H7 (cell line): ENCODE measurements at regions not wholly inside any gene's neighbourhood (a gene's known extent, or its start where the extent isn't known, plus 50 kb on each side); places are given as distances from the start of the nearest gene placed in this dataset.

Experiments used
- DNase-seq: peaks from one replicate; pipeline ENCODE4 v3.0.0; 2012
- H3K27me3 ChIP-seq: 2 replicates; pipeline ENCODE4 v1.6.0; 2011; ENCODE audit warnings: mild to moderate bottlenecking, low read length; ENCODE audit not compliant: control insufficient read depth, insufficient read depth
- H3K36me3 ChIP-seq: replicated peaks from 2 replicates; pipeline ENCODE4 v1.5.1; 2011; ENCODE audit warnings: low read length; ENCODE audit not compliant: control insufficient read depth, insufficient read depth
- H3K4me3 ChIP-seq: 2 replicates; pipeline ENCODE4 v1.5.1; 2011; ENCODE audit warnings: low read depth, mild to moderate bottlenecking, control low read depth, low read length, moderate library complexity; ENCODE audit not compliant: insufficient read depth

DNA sequence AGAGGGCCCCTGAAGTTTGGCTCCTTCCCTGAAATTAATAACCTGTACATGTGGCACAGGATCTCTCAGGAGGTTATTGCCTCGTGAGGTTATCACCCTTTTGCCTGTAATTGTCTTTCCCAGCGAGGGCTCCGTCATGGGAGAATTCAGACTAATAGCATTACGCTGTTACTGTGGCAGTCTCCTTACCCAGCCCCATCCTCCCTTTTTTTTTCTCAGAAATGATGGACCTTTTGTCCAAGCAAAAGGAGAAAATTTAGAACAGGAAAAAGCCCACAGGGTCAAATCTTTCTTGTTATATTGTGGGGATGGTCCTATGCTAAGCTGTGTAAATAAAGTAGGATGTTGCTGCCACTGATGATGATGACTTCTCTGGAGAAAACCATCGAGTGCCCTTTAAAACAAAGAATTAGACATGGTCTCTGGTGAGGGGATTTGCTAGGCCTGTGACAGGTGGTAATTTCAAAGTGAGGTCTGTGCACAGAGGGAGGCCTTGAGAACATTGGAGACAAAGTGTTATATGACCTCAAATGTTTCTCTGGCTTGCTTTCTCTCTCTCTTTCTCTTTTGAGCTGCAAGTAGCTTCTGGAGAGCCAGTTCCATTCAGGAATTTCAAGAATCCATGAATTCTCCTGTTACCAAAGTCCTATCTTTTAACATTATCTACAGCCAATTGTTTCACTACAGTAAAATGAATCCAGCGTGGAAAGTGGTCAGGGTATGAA is 357.2 kb downstream of the BMP4 start:
- Histone ChIP-seq H3K36me3 (no peaks in the 10 kb centered on the region), H3K27me3 (no peaks in the 10 kb centered on the region)

DNA sequence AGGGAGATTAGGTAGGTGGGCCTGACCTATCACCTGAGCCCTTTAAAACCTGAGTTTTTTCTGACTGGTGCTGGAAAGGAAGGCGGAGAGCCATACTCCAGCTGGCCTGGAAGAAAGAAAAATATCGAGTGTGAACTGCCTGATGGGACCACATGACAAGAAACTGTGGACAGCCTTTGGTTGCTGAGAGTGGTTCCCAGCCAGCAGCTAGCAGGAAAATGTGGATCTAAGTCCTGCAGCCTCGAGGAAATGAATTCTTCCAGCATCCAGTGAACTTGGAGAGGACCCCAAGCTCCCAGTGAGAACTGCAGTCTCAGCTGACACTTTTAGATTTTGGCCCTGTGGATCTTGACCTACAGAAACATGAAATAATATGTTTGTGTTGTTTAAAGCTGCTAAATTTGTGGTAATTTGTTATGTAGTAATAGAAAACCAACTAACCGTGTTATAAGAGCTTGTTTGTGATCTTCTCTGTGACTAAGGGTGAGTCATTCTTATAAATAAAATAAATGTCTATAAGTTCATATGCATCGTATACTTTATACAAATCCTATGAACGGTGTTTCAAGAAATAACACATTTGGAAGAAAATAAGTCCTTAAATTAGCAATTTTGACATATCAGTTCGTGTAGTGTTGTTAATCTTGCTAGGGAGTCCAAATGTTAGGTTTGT is 359.6 kb downstream of the BMP4 start:
- Histone ChIP-seq H3K4me3 (no peak overlapping the region), H3K36me3 (no peaks in the 10 kb centered on the region), H3K27me3 (no peaks in the 10 kb centered on the region)
- DNase-seq = no peak

More for the DNA sequence above, 357.2 kb downstream of the BMP4 start:
- no peak for DNase-seq
- H3K4me3 ChIP-seq = no peak overlapping the region

GRCh38 chr14:53591816-53592215 is 364.8 kb downstream of the BMP4 start:
- no peak for DNase-seq
- no peak overlapping the region for H3K4me3 ChIP-seq
- no peaks in the 10 kb centered on the region for H3K36me3 ChIP-seq
- no peaks in the 10 kb centered on the region for H3K27me3 ChIP-seq

DNA sequence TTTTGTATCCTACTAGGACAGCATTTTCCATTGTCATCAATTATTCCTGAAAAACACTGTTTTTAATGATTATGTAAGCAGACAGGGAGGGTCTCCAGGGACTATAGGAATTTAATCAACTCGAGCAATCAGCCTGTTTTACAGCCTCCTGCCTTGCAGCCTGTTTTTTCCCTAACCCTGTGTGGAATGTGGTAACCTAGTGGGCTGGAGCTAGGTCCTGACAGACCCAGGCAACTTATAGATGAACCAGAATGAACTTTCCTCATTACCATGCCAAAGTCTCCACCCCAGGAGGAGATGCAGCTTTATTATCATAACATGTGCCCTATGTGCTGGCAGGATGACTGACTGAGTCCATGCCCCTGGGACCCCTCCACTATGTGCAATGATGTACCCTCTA is 375.1 kb downstream of the BMP4 start:
- DNase-seq = peak; percentile 13
- no peaks in the 10 kb centered on the region for H3K36me3 ChIP-seq
- H3K4me3 ChIP-seq = no peak overlapping the region
- no peaks in the 10 kb centered on the region for H3K27me3 ChIP-seq

DNA sequence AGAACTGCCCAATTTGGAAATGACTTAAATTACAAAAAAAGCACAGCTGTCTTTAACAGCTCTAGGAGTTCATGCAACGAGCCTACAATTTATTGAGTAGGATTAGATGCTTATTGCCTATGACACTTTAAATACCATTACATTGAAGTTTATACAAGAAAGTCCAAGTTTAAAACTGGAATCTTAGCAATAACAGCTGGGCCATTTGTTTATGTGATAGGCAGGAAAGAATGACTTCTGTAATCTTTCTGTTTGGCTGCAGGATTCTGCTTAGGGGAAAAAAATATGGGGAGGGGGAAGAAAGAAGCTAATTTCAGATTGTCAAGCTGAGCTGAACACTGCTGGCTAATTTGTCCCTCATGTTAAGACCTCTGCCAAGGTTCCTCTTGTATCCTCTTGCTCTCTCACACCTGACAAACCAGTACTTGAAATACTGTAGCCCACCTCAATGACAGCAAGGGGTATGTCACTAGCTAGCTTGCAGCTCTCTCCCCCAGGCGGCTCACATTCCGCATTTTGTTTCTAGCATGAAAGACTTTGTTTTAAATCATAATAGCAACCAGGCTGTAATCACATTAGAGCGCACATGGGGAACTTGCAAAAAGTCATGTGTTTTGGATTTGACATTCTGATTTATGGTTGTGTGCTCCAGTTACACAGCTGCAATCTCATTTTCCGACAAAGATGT is 384.8 kb downstream of the BMP4 start:
- peak; percentile 42 for DNase-seq
- H3K4me3 ChIP-seq = no peak overlapping the region
- no peaks in the 10 kb centered on the region for H3K27me3 ChIP-seq
- no peaks in the 10 kb centered on the region for H3K36me3 ChIP-seq

DNA sequence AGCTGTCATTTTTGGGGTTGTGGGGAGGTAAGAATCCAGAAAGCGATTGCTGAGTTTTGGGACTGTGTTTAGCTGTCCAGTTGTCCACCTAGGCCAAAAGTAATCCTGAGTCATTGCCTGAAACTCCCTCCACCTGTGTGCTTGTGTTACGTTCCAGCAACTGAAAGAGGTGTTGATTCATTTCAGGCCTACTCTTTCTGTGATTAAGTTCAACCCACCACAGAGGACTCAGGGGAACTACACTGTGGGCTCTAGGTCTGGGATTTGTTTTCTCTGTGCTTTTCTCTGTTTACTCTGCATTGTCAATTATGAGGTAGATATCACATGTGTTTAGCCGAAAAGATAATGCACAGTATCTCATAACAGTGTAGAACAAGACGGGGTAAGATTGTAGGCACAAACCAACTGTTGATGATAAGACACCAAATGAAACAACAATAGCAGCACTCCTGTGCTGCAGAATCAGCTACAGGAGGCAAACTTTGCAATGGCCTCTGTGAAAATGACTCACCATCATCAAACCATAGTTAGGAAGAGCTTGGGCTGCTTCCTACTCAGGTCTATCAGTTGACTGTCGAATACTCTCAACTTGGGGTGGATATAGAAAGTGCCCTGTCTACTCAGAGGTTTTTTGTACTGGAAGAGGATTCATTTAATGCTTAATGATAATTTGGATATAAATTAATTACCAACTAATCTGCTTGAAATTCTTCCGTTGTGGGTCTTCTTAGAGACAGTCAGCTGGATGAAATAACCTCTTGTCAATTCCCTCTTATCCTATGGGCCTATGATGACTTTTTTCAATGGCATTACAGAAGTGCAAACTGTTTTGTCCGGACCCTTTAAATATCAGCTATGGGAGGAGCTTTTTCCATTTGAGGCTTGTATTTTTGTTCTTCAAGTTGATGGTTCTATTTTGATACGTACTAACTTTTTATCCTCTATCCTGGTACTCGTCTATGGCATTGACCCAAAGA is 385.9 kb downstream of the BMP4 start:
- DNase-seq = no peak

DNA sequence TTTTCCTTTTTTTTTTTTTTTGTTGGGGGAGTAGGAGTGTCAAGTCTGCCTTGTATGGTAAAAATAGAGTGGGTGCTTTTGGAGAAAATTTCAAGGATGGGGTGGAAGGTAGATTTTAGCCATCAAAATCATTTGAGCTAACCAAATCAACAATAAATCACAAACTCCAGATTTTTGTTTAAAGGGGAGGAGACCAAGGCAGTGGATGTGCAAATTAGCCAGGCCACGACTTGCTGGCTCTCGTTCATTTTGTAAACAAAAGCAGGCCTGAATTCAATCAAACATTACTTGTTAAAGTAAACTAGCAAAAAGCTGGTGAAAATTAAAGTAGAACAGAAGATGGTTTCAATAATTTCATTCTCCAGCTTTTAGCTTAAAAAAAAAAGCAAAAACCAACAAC is 387.2 kb downstream of the BMP4 start:
- DNase-seq = no peak

More for the DNA sequence above, 385.9 kb downstream of the BMP4 start:
- Histone ChIP-seq H3K36me3 (no peaks in the 10 kb centered on the region), H3K27me3 (no peaks in the 10 kb centered on the region), H3K4me3 (no peak overlapping the region)

DNA sequence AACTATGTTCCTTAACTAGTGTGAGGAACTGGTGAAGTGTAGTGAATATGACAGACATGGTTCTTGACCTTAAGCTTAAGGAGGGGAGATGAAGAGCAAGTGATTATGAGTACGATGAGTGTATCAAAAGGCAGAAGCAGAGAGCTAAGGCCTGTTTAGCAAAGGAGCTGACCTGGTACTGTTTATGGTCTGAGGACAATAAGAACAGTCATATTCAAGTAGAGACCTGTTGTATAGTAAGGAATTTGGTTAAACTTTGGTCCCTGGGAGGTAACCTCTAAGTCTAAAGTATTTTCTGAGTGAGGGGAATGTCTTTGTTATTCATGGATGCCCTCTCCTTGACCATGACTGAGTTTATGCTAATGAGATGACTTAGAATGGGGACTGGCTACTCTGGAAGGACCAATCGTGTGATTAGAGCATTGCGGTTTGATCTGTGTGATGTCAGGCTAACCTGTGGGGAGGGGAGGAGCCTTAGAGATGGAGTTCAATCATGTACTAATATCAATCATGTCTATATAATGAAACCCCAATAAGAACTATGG is 389.3 kb downstream of the BMP4 start:
- peak; percentile 26 for DNase-seq
- no peaks in the 10 kb centered on the region for H3K36me3 ChIP-seq
- H3K27me3 ChIP-seq = no peaks in the 10 kb centered on the region
- no peak overlapping the region for H3K4me3 ChIP-seq

More for the DNA sequence above, 387.2 kb downstream of the BMP4 start:
- no peak overlapping the region for H3K4me3 ChIP-seq
- no peaks in the 10 kb centered on the region for H3K36me3 ChIP-seq
- no peaks in the 10 kb centered on the region for H3K27me3 ChIP-seq

DNA sequence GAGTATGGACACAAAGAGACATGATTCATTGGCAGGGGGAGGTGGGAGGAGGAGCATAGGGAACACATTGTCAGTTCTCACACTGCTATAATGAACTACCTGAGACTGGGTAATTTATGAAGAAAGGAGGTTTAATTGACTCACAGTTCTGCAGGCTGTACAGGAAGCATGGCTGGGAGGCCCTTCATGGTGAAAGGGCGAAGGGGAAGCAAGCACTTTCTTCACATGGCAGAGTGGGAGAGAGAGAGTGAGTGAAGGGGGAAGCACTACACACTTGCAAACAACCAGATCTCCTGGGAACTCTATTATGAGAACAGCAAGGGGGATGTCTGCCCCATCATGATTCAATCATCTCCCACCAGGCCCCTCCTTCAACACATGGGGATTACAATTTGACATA is 391.8 kb downstream of the BMP4 start:
- H3K27me3 ChIP-seq = no peaks in the 10 kb centered on the region
- H3K36me3 ChIP-seq = no peaks in the 10 kb centered on the region
- DNase-seq = no peak
- H3K4me3 ChIP-seq = no peak overlapping the region

- DNase-seq = no peak
Measured at GRCh38 chr14:53563628-53564027, 393.0 kb downstream of the BMP4 start.

DNA sequence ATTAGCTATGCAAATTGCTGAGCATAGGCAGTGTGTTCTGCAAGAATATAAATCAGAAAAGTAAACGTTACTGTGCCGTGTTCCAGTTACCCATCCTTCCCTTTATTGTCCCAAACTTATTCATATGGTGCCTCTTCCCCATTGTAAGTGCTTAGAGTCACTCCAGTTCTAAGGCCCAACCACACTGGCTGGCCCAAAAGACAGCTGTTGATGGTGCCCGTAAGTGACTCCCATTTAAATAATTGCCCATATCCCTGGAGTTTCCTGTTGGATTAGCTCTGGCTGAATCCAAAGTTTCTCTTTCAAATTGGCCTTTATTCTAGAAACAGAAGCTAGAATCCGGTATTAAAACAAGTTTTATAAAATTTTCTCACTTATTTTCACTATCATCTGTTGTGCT is 400.1 kb upstream of the DDHD1 start:
- H3K27me3 ChIP-seq = no peaks in the 10 kb centered on the region
- DNase-seq = no peak
- no peak overlapping the region for H3K4me3 ChIP-seq
- H3K36me3 ChIP-seq = no peaks in the 10 kb centered on the region

More at GRCh38 chr14:53563628-53564027, 393.0 kb downstream of the BMP4 start:
- no peak overlapping the region for H3K4me3 ChIP-seq
- H3K27me3 ChIP-seq = no peaks in the 10 kb centered on the region
- no peaks in the 10 kb centered on the region for H3K36me3 ChIP-seq

GRCh38 chr14:53551862-53552261 is 398.7 kb upstream of the DDHD1 start:
- H3K4me3 ChIP-seq = no peak overlapping the region
- no peaks in the 10 kb centered on the region for H3K27me3 ChIP-seq
- no peaks in the 10 kb centered on the region for H3K36me3 ChIP-seq
- no peak for DNase-seq

GRCh38 chr14:53550776-53551175 is 397.7 kb upstream of the DDHD1 start:
- no peak for DNase-seq
- H3K4me3 ChIP-seq = no peak overlapping the region
- no peaks in the 10 kb centered on the region for H3K27me3 ChIP-seq
- H3K36me3 ChIP-seq = no peaks in the 10 kb centered on the region

GRCh38 chr14:53549956-53550355 is 396.8 kb upstream of the DDHD1 start:
- no peaks in the 10 kb centered on the region for H3K27me3 ChIP-seq
- H3K4me3 ChIP-seq = no peak overlapping the region
- no peaks in the 10 kb centered on the region for H3K36me3 ChIP-seq
- no peak for DNase-seq
